Left kidney (tissue), 1 donor: ENCODE measurements at regions not wholly inside any gene's neighbourhood (a gene's known extent, or its start where the extent isn't known, plus 50 kb on each side); places are given as distances from the start of the nearest gene placed in this dataset.

Source experiments
- DNase-seq: peaks from one replicate; pipeline ENCODE4 v3.0.0-alpha.2; 2013

DNA sequence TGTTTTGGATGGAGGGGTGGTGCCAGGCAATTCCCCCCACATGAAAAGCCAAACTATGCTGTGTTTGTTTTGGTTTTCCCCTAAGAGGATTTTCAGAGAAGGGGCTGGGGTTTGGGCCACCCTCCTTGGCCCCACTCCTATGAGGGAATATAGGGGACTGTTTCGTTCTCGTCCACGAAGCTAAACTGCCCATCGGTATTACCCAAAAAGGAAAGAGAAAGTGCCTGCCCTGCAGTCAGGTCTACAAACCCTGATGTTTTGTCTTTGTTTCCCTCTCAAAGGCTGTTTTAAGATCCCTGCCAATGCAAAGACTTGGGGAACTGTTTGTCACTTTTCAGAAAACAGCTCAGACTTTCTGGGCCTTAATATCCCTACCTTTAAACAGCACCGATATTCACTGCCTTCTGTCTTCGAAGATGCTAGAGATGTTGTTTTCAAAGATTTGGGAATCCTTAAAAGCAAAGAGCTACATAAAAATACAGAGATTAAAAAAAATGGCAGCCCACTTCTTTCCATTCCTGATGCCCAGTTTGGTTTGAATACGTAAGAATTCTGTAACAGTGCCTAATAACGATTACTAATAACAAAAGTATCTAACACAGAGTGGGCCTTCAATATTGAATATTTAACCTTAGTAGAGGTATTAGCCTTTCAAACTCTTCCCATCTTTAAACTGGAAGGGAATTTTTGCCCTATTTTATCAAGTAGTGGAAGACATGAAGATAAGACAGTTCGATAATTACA, 518.4 kb downstream of the MED13L start:
- no peak for DNase-seq

DNA sequence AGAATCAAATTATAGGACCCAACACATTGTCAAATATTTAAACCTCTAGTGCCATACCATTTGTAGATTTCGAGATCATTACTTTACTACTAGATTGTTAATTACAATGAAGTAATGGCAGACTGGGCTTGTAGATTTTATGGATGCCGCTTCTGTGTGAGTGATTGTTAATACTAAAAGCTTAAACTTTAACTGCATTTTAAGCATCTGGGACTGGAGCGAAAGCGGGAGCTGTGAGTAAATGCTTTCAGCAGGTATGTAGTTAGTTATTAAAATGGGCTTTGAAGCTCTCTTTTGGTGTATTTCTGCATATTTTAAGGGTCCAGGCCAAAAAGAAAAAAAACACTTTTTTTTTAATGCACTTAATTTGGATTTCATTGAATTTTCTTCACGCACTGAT, 519.3 kb downstream of the MED13L start:
- DNase-seq = no peak

DNA sequence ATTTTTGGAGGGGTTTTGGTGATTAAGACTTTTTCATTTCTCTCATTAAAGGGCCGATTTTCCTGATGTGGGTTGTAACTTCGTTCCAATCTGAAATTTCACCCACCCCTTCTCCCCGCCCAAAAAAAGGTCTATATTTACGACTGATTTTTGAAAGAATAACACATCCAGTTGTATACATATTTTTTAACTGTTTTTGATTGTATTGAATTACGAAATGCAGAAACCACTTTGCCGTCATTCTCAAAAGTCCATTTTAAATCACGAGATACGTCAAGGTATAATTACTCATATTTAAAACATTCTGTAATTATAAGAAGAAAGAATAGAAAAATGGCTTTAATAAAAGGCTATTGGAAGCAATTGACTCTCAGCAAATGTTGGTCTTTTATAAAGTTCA, 520.7 kb downstream of the MED13L start:
- no peak for DNase-seq

DNA sequence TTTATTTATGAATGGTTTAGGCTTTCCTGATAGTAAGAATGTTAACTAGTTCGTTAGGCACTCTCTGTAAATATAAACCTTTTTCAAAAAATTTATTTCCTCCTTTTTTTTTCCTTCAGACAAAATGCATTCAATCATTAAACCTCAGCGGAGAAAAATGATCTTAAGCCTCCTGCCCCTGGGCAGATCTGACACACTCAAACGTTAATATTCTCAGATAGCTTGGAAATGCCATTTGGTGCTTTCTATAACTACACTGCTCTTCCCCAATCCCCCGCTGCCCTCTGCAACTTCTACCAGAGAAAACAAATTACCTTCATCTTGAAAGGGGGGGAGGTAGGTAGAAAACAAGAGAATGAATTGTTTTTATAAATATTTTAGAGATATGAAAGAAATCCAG, 521.2 kb downstream of the MED13L start:
- DNase-seq = no peak

DNA sequence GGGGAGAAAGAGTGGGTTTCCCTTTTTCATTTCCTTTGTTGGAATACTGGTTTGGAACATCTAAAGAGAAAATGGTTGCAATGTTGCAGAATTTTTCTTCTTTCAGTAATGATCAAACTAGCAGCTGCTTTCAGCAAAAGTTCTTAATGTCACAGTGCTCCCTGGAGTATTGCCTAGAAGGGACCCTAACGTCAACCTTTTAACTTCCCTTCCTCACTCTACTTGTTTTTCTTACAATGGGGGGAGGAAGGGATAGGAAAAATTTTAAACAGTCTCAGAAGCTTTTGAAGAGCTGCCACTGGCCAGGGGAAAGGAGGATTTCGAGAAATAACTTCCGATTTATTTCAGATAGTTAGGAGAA, 521.8 kb downstream of the MED13L start:
- no peak for DNase-seq

DNA sequence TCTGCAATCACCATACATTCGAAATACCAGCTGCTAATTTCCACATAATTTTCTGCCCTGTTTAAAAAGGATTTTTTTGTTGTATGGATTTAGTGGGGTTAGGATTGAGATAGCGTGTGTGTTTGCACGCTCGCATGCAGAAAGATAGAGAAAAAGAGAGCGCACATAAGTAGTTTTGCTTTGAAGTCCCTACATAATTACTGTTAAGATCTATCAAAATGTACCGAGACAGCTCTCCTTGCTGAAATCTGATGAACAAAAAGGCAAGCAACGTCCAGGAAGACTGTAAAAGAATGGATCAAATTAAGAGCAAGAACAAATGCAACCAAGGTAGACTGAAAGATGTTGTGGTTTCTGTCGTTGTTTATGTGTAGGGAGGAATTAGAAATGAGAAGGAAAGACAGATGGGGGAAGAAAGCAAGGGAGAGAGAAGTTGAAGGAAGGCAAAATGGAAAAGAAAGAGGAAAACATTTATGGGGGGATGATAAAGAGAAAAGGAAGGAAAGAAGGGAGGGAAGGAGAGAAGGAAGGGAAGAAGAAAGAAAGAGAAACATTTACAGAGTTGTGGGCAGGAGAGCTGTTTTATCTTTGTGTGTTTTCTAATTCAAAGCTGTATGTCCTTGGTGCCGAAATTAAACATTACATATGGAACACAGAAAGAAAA, 522.3 kb downstream of the MED13L start:
- no peak for DNase-seq

DNA sequence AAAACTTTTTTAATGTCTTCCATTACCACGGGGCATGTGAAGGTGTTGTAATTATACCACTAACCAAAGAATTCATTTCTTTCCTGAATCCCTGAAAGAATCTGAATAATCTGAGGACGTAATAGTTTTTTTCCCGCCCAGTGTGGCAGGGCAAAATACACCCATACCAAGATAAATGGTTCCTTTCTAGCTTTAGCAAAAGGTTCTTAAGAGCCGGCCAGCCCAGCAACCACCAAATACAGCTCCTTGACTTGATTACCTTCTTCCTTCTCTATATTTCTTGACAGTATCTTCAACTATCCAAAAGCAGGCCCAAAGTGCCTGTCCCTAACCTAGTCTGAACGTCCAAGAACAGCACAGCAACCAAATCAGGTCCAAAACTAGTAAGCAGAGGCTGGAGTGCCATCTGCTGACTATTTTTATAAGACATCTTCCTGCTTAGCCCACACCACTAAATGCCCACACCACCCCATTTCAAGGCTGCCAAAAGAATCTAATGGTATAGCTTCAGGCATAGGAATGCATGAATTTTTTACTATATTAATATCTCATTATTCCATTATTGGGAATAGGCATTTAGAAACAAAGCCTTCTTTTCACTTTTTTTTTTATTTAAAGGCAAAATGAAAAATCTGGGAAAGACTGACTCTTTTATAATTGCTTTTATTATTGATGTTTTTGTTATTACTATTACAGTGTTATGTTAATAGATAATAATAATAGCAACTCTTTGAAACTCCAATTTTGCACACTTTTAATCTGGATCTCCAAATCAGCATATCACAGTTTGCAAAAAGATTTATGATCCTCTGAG, 524.4 kb downstream of the MED13L start:
- DNase-seq = peak; percentile 70

DNA sequence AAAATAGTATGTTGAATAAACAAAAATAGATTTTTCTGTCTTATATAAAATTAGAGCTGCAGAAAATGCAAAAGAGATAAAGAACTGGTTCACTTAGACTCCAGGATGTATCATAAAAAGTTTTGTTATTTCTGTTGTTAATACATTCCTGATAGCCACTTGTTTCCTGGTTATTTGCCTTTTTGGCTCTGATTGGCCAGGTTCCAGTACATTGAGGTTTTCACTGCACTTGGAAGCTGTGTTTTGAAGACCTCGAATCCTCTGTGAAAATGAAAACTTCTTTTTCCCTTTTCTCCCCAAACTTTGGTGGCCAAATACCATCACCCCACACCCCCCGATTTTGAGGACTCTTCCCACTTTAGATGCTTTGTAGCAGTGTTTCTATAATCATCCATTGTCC, 525.3 kb downstream of the MED13L start:
- DNase-seq = no peak

DNA sequence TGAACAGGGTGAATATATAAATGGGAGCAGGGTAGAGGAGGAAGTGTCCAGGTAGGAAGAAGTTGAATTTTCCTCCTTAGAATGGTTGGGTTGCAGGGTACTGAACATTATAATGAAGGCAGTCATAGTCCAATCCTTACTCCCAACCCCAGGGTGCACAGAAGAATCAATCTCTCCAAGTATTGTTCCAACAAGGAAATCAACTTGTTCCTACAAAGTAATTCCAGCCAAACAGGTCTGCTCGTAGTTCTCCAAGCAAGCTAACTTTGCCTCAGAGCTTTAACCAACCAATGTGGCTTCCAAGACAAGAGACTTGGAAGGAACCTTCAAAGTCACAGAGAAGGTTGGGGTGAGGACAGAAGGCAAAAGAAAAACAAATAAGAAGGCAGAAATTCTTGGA, 527.2 kb downstream of the MED13L start:
- DNase-seq = no peak

DNA sequence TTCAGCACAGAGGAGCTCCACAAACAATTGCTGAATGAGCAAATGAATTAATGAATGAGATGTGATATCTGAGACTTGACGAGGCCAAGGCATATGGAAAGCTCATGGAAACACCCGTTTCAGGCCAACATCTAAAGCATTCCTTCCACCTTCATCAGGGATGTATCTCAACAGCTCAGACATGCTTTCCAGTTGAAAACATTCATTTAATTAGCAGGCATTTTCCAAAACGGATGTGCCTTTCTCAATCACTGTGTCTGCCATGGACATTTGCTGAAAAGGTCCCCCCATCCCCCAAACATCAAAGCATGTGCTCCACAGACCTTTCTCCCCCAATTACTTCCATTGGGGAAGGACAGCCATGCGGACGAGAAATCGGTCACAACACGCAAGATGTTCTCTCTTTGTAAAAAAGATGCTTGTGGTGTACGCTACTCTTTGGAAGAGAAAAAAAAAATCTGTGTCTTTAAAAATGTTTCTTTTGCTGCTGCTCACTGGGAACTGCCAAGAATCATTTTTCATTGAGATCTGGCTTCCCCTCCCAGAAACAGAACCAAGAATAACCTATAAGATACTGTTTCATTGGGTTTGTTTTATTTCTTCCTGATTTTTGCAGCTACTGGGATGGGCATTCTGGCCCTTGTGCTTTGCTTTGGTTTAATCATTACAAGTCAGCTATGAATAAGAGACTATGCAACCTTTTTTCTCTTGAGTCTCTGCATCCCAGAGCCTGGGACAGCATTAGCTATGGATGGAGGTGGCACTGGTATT, 528.2 kb downstream of the MED13L start:
- DNase-seq = no peak

DNA sequence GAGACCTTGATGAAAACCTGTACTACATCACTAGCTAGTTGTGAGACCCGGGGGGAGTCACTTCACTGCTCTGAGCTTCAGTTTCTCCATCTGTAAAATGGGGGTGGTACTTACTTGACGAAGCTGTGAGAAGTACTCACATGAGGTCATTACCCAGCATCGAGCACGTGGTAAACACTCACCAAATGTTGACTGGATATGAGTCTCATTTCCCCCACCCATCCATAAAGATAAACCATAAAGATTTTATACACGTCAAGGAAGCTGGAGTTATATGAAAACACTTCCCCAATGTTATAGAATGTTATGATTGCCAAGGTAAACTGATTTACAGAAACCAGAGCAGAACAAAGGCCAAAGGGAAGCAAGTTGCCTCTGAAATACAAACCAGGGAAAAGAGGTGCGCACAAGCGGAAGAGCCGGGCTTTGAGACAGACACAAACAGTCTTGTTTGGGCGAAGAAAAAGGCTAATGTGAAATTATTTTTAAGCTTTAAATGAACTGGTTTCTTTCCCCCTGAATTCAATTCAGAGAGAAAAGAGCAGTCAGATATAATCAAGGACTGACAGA, 536.8 kb downstream of the MED13L start:
- no peak for DNase-seq

DNA sequence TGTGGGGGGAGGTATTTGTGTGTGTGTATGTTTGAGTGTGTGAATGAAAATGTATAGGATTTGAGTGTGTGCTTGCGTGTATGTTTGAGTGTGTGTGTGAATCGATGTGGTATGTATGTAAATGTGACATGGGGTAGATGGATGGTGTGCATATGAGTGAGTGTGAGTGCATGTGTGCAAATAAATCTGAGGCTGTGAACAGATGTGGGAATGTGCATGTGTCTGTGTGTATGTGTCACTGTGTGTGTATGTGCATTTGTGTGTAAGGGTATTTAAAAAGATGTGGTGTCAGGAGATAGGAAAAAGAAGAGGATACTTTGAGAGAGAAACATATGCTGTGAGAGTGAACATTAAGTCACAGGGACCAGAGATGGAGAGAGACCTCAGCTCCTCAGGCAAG, 539.6 kb downstream of the MED13L start:
- no peak for DNase-seq

DNA sequence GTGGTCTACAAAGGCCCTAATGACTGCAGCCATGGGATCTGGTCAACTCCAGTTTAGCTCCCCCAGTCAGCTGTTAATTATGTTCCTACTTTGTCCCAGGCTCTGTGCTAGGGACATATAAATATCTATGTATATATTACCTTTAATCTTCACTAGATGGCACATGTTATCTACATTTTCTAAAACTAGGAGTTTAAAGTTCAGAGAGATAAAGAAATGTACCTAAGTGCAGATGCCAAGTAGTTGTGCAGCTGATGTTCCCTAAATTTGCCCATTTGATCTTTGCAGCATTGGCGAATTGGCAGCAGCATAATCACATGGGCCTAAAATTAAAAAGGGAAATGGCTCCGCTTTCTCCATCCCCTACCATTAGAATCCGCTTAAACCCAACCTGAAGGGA, 541.1 kb downstream of the MED13L start:
- DNase-seq = no peak

DNA sequence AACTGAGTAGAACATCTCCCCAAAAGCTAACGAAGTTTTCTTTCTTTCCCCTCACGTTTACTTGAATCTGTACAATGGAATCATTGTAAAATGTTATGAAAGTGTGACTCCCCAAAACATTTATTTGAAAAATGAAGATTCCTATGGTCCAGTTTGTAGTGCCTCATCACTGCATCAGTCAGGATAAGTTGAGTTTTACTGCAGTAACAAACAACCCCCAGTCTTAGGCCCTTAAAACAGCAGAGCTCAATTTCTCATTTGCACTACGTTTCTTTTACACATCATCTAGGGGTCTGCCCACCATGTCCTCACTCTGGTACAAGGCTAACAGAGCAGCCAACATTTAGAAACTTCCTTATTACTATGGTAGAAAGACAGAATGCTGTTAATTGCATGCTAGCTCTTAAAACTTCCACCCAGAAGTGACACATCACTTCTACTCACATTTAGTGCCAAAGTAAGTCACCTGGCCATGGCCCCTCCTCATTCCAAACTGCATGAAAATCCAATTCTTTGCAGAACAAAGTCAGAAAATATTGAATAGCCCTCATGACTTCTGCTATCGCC, 546.4 kb downstream of the MED13L start:
- DNase-seq = no peak

DNA sequence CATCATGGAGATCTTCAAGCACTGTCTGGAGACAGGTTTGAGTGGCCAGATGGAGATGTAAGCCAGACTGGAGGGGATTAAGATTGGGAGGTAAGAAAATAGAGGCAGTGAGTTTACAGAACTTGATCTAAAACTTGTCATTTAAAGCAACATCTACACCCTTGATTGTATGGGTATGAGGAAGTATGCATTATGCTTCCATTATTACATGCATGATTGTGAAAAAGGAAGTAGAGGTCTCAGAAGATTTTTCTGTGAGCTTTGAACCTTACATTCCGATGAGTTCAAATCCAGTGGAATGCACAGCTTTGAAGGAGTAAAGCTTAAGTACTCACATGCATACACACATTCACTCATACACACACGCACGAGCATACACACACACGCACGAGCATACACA, 550.8 kb downstream of the MED13L start:
- DNase-seq = no peak

DNA sequence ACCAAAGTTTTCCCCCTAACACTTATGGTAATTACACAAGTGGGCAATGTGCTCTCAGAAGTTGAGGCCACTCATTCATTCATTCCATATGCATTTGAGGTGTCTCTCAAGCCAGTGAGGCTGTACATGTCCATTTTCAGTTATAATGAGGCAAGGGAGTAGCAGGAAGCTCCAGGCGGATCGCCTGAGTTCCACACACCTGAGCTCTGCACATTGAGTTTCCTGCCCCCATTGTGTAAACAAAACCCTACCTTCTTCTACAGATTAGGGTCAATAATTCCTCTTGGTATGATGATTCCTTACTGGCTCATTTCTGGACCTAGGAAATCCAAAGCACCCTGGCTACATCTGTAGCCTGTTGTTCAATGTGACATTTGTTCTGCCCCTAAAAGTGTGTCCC, 555.3 kb downstream of the MED13L start:
- DNase-seq = no peak

DNA sequence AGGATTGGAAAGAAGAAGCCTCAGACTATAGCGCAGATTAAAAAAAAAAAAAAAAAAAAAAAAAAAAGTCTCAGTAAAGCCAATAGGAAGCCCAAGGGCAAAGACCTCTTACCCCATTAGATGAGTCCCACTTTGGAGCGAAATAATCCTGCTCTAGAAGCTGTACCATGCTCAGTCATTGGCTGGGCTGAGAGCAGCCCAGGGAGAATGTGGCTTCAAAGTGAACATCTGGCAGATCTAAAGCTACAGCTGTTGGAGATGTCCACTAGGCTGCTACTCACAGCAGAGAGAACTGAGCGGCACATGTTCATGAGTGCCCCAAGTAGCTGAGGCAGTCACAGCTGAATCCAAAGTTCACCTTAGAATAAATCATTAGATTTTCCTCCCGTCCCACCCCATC, 560.9 kb downstream of the MED13L start:
- DNase-seq = no peak

DNA sequence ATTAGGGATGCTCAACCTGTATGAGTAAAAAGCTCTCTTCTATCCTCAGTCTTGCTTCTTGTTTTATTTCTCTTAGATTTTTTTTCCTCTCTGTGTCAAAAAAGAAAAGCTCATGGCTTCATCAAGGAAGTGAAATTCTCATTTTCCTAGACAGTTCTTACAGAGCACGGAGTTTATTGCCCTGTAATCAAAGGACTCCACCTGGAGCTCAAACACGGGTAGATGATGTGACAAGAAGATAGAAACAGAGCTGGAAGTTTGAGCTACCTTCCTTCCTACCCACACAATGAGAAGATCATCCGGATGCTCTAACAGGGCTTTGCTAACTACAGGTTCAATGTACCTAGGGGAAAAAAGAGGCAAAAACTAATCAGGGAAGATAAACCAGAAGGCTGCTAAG, 564.8 kb downstream of the MED13L start:
- no peak for DNase-seq

DNA sequence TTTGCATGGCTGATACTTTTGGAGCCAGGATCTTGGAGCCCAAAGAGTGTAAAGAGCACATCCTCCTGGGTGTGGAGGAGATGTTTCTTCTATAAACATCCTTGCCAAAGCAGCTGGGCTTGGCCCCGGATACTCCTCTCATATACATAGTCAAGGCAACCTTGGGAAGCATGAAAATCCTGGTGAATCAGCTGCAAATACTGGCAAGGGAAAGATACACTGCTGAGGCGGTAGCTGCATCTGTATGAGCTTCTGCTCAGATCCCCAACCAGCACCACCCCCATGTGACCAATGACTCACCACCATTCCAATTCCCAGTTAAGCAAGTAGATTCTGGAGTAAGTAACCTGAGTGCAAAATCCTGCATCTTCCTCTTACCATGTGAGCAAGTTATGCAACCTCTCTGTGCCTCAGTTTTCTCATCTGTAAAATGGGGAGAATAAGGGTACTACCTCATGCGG, 567.4 kb downstream of the MED13L start:
- no peak for DNase-seq

DNA sequence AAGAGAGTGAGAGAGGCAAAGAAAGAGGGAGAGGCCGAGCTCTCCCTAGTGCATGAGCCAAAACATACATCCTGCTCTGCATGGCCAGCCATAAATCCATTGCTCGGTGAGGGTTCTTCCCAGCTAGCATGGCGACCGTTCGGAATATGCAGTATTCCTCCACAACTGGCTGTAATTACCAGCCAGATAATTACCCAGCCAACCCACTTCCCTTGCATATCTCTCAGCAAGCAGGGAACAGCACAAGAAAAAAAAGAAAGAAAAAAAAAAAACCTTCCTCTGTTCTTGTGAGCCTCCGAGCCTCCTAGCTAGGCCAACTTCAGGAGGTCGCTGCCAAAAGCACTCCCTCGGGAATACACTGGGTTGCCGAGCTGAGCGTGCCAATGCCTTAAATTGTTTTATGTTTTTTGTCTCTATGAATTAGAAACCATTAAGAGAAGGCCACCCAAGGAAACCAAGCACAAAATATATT, 567.9 kb downstream of the MED13L start:
- DNase-seq = no peak

DNA sequence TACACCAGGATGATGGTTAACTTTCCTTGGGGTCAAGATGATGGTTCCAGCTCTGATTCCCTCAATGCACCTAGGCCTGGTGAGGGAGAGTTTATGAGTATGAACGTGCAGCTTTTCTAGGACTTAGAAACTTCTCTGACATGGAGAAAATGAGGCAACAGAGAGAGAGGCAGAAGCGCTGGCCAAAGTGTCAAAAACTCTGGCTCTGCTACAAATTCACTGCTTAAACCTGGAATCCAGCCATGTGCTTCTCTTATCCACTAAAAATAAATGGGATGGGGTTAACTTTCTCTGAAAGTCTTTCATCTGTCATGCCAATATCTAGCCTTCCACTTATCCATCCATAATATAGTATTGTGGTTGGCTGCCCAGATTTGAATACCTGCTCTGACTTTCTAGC, 568.7 kb downstream of the MED13L start:
- DNase-seq = no peak
